RWPE1 (cell line): ENCODE measurements at regions not wholly inside any gene's neighbourhood (a gene's known extent, or its start where the extent isn't known, plus 50 kb on each side); places are given as distances from the start of the nearest gene placed in this dataset.

Experiments used
- CTCF ChIA-PET: fragments of 350-600 bp; sonication (Branson Sonifier 250); formaldehyde crosslinking; extraction: SDS; loops from one replicate; lab custom pipeline; 2021; lab: Yijun Ruan, JAX
- POLR2A ChIA-PET: fragments of 400-600 bp; formaldehyde crosslinking; extraction: SDS; loops from one replicate; lab custom pipeline; 2020; ENCODE audit warnings: antibody characterized with exemption; ENCODE audit not compliant: low non-redundant PET; lab: Yijun Ruan, JAX
- DNase-seq: peaks from one replicate; pipeline ENCODE4 v3.0.0; 2012; ENCODE audit warnings: low spot score
- H3K27ac ChIP-seq: fragments of 450-650 bp; 2 replicates; pipeline ENCODE4 v1.5.1; 2017
- TF ChIP-seq, protein P1 (sequence below): fragments of 450-650 bp; conservative IDR thresholded peaks from 2 replicates; pipeline ENCODE4 v1.5.1; 2017; ENCODE audit warnings: low read depth, mild to moderate bottlenecking

DNA sequence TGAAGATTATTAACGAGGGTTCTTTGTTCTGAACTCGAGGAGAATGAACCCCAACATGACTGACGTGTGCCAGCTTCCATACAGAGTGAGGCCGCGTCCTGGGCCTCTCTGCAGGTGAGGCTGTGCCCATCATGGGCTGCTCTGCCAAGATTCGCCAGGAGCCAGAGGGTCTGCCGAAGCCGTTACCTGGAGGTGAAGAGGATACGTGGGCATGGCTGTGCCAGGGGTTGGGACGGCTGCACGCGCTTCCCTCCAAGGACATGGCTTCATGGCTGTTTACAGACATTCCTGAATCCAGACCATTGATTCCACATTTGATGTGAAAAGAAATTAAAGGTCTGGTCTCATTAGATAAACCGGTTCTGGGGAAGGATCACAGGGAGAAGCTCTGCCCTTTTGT is 211.4 kb upstream of the SALL3 start:
- no peak overlapping the region for H3K27ac ChIP-seq
- ChIA-PET CTCF (no interaction called here), POLR2A (no interaction called here)
- TF ChIP-seq, protein P1, sequence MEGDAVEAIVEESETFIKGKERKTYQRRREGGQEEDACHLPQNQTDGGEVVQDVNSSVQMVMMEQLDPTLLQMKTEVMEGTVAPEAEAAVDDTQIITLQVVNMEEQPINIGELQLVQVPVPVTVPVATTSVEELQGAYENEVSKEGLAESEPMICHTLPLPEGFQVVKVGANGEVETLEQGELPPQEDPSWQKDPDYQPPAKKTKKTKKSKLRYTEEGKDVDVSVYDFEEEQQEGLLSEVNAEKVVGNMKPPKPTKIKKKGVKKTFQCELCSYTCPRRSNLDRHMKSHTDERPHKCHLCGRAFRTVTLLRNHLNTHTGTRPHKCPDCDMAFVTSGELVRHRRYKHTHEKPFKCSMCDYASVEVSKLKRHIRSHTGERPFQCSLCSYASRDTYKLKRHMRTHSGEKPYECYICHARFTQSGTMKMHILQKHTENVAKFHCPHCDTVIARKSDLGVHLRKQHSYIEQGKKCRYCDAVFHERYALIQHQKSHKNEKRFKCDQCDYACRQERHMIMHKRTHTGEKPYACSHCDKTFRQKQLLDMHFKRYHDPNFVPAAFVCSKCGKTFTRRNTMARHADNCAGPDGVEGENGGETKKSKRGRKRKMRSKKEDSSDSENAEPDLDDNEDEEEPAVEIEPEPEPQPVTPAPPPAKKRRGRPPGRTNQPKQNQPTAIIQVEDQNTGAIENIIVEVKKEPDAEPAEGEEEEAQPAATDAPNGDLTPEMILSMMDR, result no peak
- no peak for DNase-seq

DNA sequence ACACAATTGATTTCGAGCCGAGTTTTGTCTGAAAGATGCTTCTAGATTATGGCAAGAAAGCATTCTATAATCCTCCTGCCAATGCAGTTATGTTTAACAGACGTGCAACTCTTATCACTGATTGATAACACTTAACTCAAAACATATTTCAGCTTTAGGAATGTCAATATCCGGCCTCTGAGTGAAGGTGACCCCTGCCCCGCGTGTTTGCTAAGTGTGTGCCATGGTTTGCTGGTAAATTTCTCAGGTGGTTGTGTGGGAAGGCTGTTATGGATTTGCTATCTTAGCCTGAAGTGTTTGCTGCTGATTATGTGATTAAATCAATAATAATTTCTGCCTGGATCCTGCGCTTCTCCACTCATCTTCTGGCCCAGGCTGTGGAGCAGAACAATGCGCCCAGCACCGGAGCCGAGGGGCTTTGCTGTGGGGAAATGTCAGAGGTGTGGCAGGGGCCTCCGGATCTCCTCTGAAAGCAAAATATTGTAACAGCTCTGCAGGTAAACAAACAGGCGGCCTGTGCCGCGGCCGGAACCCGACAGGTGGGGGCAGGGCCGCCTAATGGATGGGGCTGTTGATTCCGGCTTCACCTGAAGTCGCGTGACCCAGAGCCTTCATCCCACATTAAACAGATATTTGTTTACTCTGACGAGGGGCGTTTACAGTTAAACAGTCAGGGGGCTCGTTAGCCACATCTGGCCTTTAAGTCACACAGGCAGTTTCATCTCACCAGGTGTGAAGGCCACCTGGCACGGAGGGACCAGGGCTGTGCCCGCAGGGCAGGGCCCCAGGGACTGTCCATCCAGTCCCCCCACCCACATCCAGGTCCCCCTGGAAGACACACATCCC is 210.7 kb upstream of the SALL3 start:
- no peak overlapping the region for H3K27ac ChIP-seq
- ChIA-PET CTCF (no interaction called here), POLR2A (no interaction called here)
- DNase-seq, result no peak
- TF ChIP-seq, protein P1, result no peak

DNA sequence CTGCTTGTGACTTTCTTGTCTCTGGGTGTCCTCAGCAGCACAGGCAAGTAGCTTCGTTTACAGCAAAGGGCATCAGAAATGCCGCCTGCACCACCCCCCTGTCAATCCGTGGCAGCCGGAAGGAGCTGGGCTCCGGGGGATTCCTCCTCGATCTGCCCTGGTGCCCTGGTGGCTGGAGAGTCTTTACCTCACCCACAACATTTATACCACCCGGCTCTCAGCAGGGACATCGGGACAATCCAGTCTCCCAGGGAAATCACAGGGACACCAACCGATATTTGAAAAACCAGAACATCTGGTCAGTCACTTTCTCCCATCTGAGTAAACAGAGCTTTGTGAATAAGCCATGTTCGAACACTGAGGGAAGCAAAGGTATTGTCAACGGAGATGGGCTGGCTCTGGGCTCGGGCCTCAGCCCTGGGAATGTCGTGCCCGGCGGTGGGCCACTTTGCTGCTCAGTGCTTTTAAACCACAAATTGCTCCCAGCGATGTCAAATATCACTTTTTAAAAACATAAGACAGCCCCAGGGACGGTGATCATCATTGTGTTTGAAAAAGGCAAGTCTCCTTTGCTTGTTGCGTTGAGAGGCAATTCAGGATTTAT is 210.0 kb upstream of the SALL3 start:
- CTCF ChIA-PET, result no interaction called here
- TF ChIP-seq, protein P1, result no peak
- POLR2A ChIA-PET, result no interaction called here
- no peak for DNase-seq
- H3K27ac ChIP-seq, result no peak overlapping the region

DNA sequence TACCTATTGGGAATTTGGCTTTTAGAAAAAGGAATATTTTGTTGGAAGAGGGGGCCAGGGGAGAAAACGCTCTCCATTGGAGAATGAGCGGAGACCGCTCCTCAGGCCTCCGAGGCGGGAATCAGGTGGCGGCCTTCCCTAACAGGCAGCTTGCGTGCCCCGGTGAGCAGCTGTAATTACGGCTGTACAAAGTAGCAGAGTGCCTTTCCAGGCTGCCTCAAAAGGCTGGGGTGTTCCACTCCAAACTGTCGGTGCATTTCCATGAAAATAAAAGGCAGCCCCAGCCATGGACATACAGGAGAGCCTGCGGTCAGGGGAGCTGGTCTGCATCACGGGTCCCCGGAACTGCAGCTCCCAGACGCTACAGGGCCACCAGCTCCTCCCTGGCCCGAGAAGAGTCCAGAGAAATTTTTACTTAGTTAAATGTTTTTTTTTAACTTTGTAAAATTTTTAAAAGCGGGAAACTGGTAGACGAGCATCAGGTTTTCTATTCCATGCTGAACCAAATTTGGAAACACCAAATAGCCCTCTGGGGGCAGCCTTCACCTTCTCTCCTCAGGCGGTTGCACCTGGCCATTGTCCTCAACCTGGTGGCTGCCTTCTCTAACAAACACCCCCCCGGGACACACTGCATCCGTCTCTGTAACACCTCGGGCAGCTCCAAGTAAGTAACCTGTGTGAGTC is 209.3 kb upstream of the SALL3 start:
- TF ChIP-seq, protein P1, result no peak
- CTCF ChIA-PET, result no interaction called here
- no peak overlapping the region for H3K27ac ChIP-seq

DNA sequence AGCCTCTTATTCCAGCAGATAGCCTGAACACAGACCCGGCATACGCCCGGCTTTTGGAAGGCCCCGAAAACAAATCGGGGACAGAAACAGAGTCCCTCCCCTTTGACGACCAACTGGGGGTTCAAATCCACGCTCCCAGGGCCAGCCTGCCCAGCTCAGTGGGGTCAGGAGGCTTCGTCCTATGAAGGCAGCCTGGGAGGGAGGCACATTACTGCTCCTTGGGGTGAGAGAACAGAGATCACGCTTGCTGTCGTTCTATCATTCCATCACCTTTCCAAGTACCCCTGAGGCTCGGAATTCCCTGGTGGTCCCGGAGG is 208.8 kb upstream of the SALL3 start:
- TF ChIP-seq, protein P1, result no peak
- CTCF ChIA-PET, result no interaction called here
- POLR2A ChIA-PET, result no interaction called here
- no peak overlapping the region for H3K27ac ChIP-seq
- DNase-seq, result no peak

More for the DNA sequence above, 209.3 kb upstream of the SALL3 start:
- POLR2A ChIA-PET, result no interaction called here
- no peak for DNase-seq

DNA sequence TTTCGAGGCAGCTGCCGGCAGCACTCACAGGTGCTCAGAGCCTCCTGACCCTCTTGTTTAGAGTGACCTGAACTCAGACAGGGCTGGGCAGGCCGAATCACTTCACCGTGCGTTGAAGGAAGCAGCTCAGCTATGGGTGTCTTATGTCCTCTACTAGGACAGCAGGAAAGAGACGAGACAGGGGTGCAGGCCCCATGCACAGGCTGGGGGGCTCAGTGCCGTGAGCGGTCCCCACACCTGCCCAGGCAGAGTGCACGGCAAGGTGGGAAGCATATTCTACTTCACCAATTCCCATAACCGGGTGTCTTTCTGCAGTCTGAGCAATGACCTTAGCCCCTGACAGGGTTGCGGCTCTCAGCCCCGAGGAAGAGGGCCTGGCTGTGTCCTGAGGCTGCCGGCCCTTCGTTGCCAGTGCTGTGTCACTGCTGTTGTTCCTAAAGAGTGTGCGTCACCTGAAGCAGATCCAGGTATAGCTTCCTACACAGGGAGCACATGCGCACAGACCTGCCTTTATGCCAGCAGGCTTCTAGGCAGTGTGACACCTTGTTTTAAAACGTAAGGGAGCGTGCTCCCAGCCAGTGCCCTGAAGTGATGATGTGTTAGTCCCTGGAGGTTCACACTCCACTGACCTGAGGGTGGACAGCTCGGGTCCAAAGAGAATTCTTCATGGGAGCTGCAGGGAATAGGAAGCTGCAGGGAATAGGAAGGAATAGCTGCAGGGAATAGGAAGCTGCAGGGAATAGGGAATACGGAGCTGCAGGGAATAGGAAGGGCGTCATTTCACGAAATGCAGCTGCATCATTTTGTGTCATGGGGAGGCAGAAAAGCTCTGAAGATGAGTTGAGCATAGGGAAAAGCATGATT is 207.9 kb upstream of the SALL3 start:
- ChIA-PET POLR2A (no interaction called here), CTCF (no interaction called here)
- no peak for DNase-seq
- TF ChIP-seq, protein P1, result no peak
- no peak overlapping the region for H3K27ac ChIP-seq
